ENCODE measurements at regions not wholly inside any gene's neighbourhood (a gene's known extent, or its start where the extent isn't known, plus 50 kb on each side); places are given as distances from the start of the nearest gene placed in this dataset.

DNA sequence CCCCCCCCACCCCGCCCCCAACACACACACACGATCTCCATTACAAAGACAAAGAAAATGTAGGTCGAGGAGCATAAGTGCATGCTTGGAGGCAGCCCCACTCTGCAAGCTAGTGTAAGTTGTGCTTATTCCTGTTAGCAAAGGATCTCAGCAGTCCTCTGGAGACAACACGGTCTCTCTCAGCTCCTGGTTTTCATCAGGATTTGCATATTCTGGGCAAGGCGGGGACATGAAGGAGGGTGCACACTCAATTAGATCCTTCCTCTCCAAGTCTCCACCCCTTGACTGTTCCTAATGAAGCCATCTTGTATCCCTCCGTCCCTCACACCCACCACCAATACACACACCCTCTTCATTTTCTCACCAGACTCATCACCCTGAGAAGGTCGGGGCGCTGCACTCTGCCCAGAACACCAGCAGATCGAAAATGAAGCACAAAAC, 63.8 kb downstream of the MRPL46 start:
- no peak overlapping the region for H3K4me3 ChIP-seq (ENCODE audit: low read depth, low read length)
- TF ChIP-seq, protein P1, sequence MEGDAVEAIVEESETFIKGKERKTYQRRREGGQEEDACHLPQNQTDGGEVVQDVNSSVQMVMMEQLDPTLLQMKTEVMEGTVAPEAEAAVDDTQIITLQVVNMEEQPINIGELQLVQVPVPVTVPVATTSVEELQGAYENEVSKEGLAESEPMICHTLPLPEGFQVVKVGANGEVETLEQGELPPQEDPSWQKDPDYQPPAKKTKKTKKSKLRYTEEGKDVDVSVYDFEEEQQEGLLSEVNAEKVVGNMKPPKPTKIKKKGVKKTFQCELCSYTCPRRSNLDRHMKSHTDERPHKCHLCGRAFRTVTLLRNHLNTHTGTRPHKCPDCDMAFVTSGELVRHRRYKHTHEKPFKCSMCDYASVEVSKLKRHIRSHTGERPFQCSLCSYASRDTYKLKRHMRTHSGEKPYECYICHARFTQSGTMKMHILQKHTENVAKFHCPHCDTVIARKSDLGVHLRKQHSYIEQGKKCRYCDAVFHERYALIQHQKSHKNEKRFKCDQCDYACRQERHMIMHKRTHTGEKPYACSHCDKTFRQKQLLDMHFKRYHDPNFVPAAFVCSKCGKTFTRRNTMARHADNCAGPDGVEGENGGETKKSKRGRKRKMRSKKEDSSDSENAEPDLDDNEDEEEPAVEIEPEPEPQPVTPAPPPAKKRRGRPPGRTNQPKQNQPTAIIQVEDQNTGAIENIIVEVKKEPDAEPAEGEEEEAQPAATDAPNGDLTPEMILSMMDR (IDR thresholded peaks at IDR 0.05; ENCODE audit: low read depth, low read length, missing control alignments), result no peak
- DNase-seq (ENCODE audit: low read depth), result no peak

DNA sequence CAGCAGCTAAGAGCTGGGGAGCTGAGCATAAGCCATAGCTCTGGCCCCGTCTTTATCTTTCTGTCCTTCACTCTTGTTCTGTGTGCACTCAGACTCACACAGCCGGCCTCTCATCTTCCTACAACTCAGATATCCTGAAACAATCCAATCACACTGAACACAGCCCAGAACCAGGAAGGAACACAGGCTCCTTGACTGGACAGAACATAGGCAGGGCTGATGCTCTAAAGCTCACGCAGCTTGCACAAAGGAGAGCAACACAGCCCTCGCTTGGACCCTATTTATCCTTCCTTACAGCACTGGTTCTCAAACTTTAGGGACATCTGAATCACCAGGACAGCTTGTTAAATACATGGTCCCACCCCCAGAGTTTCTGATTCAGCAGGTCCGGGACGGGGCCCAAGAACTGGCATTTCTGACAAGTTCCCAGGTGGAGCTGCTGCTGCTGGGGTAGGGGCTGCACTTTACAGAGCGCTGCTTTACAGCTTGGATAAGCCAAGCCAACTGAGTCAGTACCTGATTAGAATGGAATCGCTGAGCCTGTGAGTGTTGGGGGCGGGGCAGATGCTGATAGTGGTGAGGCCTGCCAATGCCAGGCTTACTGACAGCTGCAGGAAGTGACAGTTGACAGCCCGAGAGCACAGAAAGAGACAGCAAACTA, 65.1 kb downstream of the MRPL46 start:
- no peak overlapping the region for H3K4me3 ChIP-seq (ENCODE audit: low read depth, low read length)
- TF ChIP-seq, protein P1 (IDR thresholded peaks at IDR 0.05; ENCODE audit: low read depth, low read length, missing control alignments), result no peak
- DNase-seq (ENCODE audit: low read depth), result no peak

DNA sequence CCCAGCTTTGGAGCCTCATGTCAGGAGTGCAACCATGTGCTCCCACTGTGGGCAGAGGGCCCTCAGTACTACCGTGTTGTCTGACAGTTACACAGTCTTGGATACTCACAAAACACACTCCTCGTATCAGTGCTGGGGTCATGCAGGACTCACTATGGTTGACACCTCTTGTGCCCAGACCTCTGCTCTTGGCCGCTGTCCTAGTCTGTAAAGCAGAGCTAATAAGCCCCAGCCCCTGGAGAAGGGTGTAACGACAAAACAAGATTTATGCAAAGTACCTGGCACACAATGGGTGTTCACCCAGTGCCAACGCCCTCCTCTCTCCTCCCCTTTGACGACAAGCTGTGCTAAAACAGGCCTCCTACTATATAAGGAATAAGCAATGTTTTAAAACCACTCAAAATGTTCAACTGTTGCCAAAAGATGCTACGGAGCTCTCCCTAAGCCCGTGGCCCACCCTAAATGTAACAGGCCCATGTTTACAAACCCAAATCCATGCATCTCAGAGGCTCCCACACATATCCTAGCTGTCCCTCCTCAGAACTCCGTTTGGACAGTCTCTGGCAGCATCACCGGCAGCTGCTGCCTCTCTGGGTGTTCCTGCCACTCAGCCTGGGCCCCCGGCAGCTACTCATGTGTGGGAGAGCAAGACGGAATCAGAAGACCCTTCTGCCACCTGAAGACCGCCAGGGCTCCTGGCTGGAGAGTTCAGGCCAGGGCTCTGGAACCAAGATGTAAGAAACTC, 65.8 kb downstream of the MRPL46 start:
- no peak overlapping the region for H3K4me3 ChIP-seq (ENCODE audit: low read depth, low read length)
- no peak for DNase-seq (ENCODE audit: low read depth)
- TF ChIP-seq, protein P1 (IDR thresholded peaks at IDR 0.05; ENCODE audit: low read depth, low read length, missing control alignments), result no peak

DNA sequence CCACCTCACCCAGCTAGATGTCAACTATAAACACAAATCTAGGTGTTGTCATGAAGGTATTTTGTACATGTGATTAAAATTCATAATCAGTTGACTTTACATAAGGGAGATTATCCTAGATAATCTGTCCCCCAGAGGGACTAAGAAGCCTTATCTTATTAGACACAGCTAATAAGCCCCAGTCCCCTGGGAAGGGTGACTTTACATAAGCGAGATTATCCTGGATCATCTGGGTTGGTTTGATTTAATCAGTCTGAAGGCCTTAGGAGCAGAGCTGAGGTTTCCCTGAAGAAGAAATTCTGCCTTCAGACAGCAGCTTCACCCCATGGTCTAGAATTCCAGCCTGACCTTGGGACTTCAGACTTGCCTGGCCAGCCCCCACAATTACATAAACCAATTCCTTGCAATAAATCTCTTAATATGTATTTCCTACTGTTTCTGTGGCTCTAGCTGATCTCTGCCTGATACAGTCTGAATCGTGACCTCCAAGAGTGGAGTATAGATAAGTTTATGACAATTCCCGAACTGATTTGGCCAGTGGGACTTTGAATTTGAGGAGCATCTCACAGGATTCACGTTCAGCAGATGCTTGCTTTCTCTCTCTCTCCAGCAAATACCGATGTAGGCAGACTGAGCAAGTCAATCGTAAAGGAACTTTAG, 66.5 kb downstream of the MRPL46 start:
- H3K4me3 ChIP-seq (ENCODE audit: low read depth, low read length), result no peak overlapping the region
- no peak for DNase-seq (ENCODE audit: low read depth)
- TF ChIP-seq, protein P1 (IDR thresholded peaks at IDR 0.05; ENCODE audit: low read depth, low read length, missing control alignments), result no peak

DNA sequence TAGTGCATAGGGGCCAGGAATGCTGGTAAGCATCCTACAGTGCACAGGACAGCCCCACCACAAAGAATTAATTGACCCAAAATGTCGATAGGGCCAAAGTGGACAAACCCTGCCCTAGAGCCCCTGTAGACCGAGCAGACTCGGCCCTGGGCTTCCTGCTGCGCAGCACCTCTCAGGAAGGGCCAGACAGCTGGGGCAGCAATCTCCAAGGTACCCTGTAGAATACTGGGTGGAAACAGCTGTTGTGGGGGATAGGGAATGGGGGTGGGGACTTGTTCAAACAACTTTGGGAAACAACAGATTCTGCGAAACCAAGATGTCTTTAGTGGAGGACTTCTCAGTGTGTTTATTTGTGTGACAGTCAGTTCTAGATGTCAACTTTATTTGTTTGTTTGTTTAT, 67.1 kb downstream of the MRPL46 start:
- DNase-seq (ENCODE audit: low read depth), result no peak
- no peak overlapping the region for H3K4me3 ChIP-seq (ENCODE audit: low read depth, low read length)
- TF ChIP-seq, protein P1 (IDR thresholded peaks at IDR 0.05; ENCODE audit: low read depth, low read length, missing control alignments), result no peak

DNA sequence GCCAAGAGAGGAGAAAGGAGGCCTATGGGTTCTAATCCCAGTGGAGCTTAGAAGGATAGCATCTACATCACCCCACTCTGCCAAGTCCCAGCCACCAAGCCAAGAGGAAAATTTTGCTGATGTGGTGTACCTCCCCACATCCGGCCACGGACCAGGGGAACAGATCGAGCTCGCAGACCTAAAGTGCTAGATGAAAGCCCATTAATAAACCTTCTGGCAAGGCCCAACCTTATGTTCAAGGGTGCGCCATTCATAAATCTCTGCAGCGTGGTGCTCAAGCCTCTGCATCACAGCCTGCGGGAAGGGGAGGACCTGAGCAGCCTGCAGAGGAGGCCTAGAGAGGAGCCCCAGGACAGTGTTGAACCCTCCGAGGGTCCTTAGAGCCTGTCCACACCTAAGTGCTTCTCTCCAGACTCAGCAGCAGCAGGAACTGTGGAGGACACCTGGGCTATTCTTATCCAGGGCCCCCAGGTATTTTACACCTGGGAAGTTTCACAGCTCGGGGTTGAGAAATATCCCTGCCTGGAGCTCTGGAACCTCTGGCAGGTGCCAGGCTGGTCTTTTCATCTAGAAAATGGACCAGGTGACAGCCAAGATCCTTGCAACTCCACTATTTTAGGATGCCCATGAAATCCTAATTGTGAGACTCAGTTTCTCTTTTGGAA, 68.0 kb downstream of the MRPL46 start:
- TF ChIP-seq, protein P1 (IDR thresholded peaks at IDR 0.05; ENCODE audit: low read depth, low read length, missing control alignments), result no peak
- H3K4me3 ChIP-seq (ENCODE audit: low read depth, low read length), result no peak overlapping the region
- DNase-seq (ENCODE audit: low read depth), result no peak

All from GM12864 (cell line).